GM18873 (cell line): ENCODE measurements at regions not wholly inside any gene's neighbourhood (a gene's known extent, or its start where the extent isn't known, plus 50 kb on each side); places are given as distances from the start of the nearest gene placed in this dataset.

Experiments
- ATAC-seq: cut with Tn5 transposase; IDR thresholded peaks from one replicate; pipeline ENCODE4 v1.9.1; 2021; ENCODE audit warnings: mild to moderate bottlenecking, moderate library complexity, moderate number of reproducible peaks; ENCODE audit not compliant: unreplicated experiment, low FRiP score

DNA sequence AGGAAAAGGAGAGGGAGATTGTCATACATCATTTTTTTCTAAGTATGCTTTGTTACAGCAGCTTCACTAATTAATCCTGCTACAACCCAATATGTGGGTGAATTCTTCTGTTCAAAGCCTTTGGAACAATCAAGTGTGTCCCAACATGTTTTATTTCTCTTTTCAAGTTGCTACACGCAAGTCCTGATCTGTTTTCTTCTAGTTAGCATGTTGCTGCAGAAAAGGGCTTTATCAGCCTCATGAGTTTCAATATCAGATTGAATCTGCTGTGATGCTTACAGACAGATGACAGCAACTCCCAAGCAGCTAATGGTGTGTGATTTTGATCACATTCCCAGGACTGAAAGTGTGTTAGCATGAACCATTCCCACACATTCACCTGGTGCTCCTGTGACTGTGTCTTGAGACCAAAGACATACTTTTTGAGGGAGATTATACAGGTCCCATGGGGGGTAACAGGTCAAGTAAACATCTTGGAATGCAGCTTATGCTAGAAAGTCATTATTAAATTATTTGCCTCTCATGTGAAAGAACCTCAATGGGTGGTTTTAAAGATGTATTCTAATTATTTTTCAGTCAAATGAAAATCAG, 96.9 kb upstream of the KCNJ16 start:
- no peak for ATAC-seq

DNA sequence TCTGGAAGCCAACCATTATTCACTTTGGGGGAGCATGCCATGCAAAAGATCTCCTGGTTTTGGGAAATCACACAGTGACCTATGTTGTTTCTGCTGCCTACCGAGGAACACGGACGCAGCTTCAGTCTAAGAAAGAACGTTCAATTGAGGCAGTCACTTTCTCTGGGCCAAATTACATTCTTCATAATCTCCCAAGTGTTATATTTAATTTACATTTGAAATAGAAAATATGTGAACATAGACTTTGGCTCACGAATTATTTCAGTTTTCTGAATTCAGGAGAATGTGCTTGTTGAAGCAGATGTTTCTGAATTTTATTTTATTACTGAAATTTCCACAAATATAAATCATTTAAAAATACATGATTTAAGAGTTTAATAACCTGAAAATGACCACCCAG, 93.6 kb upstream of the KCNJ16 start:
- no peak for ATAC-seq

DNA sequence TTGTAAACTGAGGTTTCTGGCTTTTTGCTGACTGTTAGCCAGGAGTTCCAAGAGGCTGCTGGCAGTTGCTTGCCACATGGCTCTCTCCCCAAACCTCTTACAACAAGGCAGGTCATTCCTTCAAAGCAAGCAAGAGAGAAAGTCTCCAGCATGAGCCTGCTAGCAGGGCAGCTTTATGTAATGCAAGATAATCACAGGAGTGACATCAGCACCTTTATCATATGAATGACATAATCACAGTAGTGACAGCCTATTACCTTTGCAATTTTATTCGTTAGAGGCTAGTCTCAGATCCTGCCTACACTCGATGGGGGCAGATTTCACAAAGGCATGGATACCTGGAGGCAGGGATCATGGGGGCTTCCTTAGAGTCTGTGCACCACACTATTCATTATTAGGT, 79.5 kb upstream of the KCNJ16 start:
- ATAC-seq: no peak

DNA sequence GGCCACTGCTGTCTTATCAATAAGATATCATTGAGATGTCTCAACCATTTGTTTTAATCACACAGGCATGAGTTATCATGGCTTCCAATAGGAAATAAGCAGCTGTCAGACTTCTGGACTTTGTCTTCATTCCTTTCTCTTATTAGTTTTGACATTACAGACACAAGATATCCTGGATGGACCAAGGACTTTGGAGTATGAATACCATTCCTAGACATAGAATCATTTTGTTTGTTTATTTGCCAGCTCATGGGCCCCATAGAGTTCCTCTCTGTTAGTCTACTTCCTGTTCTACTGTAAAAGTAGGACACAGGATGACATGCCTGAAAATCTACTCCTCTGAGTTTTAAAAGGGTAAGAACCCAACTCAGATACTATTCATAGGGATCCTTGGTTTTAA, 77.7 kb upstream of the KCNJ16 start:
- ATAC-seq: no peak

DNA sequence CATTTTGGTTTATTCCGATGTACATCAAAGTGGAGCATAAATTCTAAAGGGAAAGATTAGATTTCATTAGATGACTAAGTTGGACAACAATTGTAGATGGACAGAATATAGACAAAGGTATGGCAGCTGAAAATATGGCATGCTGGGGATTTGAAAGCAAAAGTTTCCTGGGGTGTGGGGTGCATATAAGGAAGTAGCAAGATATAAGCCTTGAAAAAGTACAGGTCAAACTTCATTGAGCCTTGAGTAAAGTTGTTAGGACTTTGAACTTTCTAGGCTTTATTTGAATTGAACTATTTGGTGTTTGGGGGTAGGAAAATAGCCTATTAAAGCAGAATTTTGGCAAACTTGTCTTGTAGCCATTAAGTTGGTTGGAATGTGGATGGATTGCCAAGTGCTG, 75.8 kb upstream of the KCNJ16 start:
- no peak for ATAC-seq

DNA sequence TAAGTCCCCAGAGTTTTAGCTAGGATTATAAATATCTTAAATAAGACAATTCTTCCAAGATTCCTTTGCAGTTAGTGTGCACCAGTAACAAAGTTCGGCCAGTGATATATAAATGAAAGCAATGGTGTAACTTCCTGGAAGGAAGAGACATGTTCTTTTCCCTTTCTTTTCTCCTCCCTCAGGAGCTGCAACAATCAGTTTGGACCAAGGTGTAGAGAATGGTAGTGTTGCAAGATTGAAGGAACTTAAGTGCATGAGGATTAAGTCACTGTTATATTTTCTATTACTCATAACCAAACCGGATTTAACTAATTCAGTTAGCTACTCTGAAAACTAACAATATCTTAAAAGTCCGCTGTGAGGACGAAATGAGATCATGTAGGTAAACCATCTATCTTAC, 68.9 kb upstream of the KCNJ16 start:
- no peak for ATAC-seq

DNA sequence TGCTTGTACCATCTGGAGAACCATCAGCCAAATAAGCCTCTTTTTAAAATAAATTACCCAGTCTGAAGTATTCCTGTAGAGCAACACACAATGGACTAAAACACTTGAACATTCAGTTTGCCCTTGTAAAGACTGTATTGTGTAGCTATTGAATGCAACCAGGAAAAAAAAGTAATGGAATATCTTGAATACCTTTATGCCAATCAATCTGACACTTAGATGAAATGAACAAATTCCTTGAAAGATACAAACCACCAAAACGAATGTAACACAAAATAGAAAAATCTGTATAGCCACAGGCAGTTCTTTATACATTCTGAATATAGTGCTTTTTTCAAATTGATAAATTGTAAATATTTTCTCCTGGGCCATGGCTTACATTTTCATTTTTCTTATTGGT, 63.3 kb upstream of the KCNJ16 start:
- no peak for ATAC-seq

DNA sequence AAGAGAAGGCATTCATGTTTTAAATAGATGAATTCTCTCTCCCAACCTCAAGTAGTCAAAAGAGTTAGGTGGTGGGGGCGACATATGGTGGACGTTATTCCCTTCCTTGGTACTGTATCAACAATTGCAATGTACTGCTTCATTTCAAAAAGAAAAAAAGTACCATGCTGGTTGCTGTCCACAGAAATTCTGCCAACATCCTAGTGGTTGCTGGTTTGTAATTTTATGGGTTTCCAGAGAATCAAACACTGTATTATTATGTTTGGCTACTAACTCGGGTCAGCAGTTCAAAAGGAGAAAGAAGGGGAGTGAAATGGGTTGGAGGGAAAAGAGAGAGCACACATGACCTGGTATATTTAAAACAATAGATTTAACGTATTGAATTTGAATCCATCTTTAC, 61.1 kb upstream of the KCNJ16 start:
- ATAC-seq: no peak

DNA sequence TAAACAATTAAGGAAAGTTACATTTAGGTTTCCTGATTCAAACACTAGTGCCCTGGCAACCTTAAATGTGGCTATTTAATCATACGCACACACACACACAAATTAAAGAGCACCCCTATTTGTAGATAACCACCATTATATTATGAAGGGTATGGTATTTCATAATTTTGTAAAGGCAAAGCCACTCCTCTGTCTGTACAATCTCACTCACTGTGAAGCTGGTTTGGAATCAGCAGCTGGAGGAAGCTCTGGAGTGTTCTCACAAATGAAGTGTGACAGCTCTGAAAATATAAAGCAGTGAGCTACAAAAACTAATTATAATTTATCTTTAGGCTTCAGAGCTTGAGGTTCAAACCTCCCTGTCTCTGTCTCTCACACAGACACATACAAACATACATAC, 57.9 kb upstream of the KCNJ16 start:
- no peak for ATAC-seq

DNA sequence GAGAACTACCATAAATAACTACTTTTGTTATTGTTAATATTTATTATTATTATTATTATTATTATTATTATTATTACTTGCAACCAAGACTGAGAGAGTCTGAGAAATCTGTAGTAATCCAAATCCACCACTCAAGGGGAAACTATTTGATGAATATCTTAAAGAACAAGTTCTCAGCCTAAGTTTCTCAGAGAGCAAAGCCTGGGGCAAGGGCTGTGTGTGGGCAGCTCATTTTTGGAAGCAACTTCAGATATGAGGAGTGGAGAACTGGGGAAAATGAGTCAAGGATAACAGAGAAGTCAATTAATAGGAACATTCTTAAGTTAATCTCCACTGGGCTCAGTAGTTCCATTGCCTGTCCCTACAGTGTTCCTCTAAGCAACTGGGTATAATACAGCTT, 57.1 kb upstream of the KCNJ16 start:
- no peak for ATAC-seq

DNA sequence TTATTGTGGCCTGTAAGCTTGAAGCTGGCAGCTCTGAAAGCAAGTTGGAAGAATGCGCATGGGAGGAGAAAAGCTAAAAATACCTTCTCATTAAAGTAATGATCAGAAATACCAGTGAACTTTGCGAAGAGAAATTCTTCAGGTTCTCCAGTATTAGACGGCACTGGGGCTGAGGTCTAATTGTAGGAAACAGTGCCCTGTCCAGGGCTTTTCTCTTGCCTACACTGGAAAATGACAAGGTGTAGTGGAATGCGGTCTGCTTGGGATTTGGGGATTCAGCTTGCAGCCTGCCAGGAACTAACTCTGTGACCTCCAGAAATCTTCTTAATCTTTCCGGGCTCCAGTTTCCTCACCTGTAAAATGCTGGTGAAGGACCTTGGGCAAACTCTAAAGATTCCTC, 53.3 kb upstream of the KCNJ16 start:
- no peak for ATAC-seq

DNA sequence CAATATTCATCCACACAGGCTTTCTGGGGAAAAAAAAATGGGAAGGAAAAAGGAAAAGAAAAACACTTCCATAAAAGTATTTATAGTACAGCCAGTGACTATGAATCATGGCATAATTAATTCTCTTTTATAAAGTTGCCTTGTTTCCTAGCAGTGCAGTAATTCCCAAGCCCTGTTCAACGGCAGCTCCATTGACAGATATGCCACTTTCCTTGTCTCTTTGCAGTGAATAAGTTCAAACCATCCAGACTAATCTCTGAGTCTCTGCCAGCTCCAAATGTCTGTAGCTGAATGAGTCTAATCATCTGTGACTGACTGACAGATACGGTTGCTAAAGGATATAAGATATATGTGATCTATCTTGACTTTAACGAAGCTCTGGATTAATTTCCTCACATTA, 52.9 kb upstream of the KCNJ16 start:
- ATAC-seq: no peak

DNA sequence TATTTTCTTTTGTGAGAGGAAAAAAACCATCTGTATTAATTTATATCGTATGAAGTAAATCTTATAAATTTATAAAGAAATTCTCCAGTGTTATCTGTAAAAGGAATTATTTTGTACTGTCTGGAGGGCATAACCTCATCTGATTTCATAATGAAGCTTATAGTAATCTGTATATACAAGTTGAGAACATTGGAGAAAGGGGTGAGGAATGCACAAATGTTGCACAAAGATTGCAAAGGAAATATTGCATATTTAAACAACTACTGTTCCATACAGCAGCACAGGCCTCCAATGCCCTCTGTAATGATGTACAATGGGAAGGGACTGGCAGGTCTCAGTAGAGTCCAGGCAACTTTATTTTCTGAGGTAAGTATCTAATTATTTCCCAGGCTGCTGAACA, 50.8 kb upstream of the KCNJ16 start:
- ATAC-seq: no peak
